22Rv1 (cell line): ENCODE measurements at regions not wholly inside any gene's neighbourhood (a gene's known extent, or its start where the extent isn't known, plus 50 kb on each side); places are given as distances from the start of the nearest gene placed in this dataset.

Source experiments
- CTCF ChIP-seq: fragments of 450-650 bp; IDR thresholded peaks from 2 replicates; pipeline ENCODE4 v1.5.1; 2017; ENCODE audit warnings: mild to moderate bottlenecking
- ZFX ChIP-seq: fragments of 450-650 bp; IDR thresholded peaks from 2 replicates; pipeline ENCODE4 v1.6.1; 2017; ENCODE audit warnings: antibody characterized with exemption, borderline replicate concordance

DNA sequence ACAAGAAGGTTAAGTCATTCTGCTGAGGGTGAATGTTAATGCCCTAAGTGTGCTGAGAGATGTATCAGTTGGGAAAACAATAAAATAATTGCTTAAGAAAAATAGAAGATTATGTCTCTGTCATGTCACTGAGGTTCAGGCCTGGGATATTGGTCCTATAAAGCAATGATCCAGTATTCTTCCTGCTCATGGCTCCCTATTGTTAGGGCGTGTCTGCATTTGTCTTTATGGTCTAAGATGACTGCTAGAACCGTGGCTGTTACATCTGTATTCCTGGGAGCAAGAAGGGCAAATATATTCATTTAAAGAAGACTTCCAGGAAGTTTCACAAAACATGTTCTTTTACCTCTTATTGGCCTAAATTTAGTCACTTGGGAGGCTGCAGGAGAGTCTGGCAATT is 125.0 kb downstream of the KCNE4 start:
- no peak for TF ChIP-seq CTCF
- TF ChIP-seq ZFX, result no peak
